Gastroesophageal sphincter (tissue), 3 donors: ENCODE measurements at regions not wholly inside any gene's neighbourhood (a gene's known extent, or its start where the extent isn't known, plus 50 kb on each side); places are given as distances from the start of the nearest gene placed in this dataset.

Experiments
- POLR2A ChIP-seq, 2 donors: fragments of 450-650 bp; IDR thresholded peaks; one replicate each; pipeline ENCODE4 v1.6.1; 2017; ENCODE audit warnings: antibody characterized with exemption in 2 of 2, mild to moderate bottlenecking in 2 of 2, moderate library complexity in 1 of 2
- POLR2AphosphoS5 ChIP-seq: sonication (generic); formaldehyde crosslinking; IDR thresholded peaks from one replicate; pipeline ENCODE4 v1.6.1; 2017; ENCODE audit warnings: antibody characterized with exemption
- TF ChIP-seq, protein P1 (sequence below), 4 experiments: fragments of 200-600 bp in 2 of 4; fragments of 450-650 bp in 2 of 4; sonication (generic) in 1 of 4; IDR thresholded peaks; one replicate each; pipeline ENCODE4 v1.5.1; 2017 to 2019; ENCODE audit warnings: antibody characterized with exemption in 4 of 4, mild to moderate bottlenecking in 2 of 4, moderate library complexity in 2 of 4

DNA sequence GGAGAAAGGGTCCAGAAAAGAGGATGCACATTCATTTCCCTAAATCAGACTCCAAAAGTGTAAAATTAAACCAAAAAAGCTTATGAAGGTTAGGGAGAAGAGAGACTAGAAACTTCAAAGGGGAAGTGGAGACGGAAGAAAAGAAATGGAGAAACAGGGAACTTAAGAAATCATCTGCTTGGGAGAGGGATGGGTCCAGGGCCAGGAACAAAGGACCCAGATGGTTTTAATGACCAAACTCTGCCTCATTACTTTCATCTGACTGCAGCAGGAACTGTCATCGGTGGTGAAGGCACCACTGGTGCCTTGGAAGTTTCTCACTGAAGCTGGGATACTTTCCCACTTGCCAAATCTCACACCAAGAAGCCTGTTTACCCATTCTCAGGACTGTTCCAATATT is 70.5 kb upstream of the SLC4A7 start:
- TF ChIP-seq, protein P1, sequence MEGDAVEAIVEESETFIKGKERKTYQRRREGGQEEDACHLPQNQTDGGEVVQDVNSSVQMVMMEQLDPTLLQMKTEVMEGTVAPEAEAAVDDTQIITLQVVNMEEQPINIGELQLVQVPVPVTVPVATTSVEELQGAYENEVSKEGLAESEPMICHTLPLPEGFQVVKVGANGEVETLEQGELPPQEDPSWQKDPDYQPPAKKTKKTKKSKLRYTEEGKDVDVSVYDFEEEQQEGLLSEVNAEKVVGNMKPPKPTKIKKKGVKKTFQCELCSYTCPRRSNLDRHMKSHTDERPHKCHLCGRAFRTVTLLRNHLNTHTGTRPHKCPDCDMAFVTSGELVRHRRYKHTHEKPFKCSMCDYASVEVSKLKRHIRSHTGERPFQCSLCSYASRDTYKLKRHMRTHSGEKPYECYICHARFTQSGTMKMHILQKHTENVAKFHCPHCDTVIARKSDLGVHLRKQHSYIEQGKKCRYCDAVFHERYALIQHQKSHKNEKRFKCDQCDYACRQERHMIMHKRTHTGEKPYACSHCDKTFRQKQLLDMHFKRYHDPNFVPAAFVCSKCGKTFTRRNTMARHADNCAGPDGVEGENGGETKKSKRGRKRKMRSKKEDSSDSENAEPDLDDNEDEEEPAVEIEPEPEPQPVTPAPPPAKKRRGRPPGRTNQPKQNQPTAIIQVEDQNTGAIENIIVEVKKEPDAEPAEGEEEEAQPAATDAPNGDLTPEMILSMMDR (IDR thresholded peaks at IDR 0.05): no peak
- TF ChIP-seq POLR2AphosphoS5: no peak
- no peak for TF ChIP-seq POLR2A (IDR thresholded peaks at IDR 0.05)
